HG02642 (cell line): ENCODE measurements at regions not wholly inside any gene's neighbourhood (a gene's known extent, or its start where the extent isn't known, plus 50 kb on each side); places are given as distances from the start of the nearest gene placed in this dataset.

Source experiments
- ATAC-seq: cut with Tn5 transposase; IDR thresholded peaks from one replicate; pipeline ENCODE4 v1.9.1; 2021; ENCODE audit warnings: mild to moderate bottlenecking; ENCODE audit not compliant: unreplicated experiment, poor library complexity

DNA sequence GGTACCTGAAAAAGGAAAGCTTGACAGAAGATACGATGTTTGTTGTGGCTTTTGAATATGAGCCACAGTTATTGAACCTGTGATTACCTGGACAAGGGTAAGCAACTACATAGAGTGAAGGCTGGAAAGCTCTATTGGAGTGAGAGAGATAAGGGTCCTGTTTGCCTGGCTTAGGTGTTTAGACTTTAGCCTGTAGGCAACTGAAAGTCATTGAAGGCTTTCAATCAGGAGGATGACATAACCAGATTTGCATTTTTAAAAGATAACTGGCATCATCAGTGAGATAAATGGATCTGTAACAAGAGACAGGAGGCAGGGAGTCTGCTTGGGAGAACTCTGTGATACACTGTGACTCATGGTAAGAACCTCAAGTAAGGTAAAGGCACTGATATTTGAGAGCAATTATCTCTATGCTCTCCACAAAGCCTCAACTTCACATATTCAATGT, 128.9 kb upstream of the SOX5 start:
- ATAC-seq = no peak

GRCh38 chr12:24077161-24077560, 127.7 kb upstream of the SOX5 start:
- ATAC-seq = no peak

DNA sequence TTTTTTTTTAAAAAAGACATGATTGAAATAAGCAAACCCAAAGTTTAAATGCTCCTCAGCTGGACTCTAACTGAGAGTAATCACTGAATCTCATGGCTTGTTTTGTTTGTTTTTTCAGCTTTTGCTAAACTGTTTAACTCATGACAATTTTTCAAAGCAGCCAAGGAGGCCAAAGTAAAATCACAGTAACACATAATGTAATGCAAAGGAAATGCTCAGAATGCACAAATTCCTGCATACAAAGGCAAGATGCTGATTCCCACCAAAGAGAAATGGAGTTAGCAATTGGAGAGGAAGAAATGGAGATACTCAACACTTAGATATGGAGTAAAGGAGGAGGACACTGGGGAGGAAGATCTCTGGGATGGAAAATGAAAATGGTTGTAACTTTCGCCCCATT, 126.2 kb upstream of the SOX5 start:
- no peak for ATAC-seq

DNA sequence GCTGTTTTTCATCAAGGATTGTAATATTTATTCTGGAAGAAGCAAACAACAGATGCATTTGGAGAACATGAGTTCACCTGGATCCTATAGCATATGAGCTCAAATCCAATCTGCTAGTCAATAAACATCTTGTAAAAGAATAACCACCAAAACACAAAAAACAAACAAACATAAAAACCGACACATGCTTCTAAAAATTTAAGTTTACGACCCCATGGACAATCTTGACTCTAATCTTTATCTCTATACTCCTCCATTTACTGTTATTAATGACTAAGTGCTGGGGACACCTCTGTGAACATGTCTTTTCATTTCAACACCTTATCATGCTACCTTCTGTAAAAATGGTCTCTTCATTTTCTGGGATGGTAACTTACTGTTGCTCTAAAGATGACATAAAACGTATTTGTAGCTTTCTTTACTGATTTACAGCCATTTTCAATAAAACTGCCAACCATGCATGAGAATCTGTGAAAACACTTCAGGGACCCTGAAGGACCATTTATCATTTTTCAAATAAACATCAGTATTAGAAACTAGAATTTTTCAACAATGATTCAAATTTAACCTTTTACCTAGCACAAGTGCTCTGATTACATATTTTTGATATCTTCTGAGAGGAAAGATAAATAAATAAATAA, 123.8 kb upstream of the SOX5 start:
- ATAC-seq = no peak

DNA sequence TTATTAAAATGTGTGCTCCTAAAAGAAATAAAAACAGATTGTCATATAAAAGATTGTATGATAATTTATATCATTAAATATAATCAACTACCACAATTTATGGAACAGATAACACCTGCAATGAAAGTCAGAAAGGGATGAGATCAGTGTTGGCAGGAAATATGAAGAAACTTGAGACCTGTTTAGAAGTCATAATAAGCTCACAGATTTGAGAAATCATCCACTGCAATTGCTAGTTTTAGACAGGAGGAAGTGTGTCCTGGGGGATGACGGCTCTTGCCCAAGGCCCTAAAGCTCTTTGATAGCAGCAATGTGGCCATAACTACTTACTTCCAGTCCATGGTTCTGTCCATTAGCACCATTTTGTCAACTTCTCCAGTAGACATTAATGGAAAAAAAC, 122.8 kb upstream of the SOX5 start:
- no peak for ATAC-seq

DNA sequence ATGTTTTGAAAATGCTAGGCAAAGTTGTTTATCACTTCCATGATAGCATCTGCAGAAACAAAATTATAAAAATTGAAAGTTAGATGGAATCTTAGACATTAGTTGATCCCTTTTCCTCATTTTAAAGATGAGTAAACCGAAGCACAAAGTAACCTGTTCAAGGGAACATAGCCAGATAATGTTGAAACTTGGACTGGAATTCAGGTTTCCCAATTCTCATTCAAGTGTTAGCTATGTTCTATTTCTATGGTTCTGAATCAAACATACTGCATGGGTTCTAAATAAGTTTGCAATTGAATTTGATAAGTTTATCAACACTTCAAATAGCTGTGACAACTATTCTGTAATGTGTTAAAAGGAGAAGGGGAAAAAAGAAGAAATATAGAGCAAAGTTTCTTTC, 122.4 kb upstream of the SOX5 start:
- no peak for ATAC-seq

- no peak for ATAC-seq
Measured at GRCh38 chr12:24069532-24070395, 120.3 kb upstream of the SOX5 start.

DNA sequence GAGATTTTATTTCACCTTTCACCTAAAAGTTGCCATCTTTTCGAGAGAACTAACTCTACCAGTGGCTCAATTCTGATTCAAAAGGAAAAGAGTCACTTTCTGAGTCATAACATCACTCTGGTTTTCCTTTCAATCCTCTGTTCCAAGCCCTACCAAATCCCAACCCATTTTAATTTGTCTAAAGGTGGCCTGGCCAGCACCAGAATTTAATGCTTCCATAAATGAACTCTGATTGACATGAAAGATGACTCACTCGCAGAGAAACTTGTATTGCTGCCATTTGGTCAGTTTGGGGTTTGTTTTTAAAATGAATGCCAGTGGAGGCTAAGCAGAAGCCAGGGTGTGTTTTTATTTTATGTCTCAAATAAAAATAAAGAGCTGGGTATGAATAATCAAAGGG, 117.4 kb upstream of the SOX5 start:
- no peak for ATAC-seq

DNA sequence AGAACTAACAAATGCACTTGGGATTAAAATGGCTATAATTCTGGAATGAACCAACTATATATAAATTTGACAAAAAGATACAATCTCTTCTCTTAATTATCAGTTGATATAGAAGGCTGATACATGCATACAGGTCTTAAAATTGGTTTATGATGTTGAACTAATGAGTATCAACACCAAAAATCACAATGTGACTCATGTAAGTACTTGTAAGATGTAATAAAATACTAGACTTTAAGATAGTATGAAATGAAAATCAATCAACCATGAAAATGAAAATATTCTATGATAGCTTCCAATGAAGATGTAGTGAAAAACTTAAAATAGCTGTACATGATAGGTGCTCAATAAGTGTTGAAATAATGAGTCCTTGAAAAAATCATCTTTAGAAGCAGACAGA, 116.6 kb upstream of the SOX5 start:
- ATAC-seq = no peak

- ATAC-seq = no peak
Measured at GRCh38 chr12:24062642-24063245, 113.3 kb upstream of the SOX5 start.

- no peak for ATAC-seq
Measured at GRCh38 chr12:24060089-24060488, 110.6 kb upstream of the SOX5 start.

DNA sequence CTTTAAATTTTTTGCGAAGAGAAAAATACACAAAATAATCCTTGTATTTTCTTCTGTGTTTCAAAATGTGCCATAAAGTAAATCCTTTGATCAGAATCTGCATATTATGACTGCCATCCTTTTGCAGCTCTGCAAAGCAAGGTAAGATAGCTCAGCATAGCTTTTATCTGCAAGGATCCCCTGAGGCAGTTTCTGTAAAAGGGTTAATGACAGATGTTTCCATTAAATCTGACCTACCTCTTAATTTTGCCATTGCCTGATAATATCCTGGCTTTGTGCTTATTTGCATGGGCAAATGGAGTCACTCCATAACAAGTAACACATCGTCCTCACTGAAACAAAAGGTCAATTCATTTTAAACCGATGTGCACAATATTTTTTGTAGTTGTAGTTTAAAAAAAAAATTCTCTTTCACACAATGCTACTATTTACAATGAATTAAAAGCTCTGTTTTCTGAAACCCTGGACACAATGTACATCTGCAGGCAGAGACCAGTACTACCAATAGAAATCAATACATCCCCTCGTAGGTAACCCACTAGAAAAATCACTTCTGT, 108.5 kb upstream of the SOX5 start:
- no peak for ATAC-seq

- no peak for ATAC-seq
Measured at GRCh38 chr12:24055747-24056146, 106.3 kb upstream of the SOX5 start.

DNA sequence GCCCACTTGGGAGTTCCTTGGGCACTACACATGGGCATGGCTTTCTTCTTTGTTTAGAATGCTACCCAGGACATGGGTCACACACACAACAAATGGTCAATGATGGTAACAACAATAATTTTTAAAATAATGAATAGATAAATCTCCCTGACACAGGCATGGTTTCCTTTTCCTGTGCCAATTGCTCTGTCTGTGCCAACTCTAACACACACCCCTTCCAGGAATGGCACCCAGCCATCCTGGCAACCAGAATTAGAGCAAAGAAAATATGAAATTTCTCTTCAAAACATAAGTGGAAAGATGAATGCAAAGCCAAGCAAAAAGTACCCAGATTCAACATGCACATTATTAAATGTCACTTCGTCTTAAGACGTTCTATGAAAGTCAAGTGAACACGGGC, 104.9 kb upstream of the SOX5 start:
- no peak for ATAC-seq

DNA sequence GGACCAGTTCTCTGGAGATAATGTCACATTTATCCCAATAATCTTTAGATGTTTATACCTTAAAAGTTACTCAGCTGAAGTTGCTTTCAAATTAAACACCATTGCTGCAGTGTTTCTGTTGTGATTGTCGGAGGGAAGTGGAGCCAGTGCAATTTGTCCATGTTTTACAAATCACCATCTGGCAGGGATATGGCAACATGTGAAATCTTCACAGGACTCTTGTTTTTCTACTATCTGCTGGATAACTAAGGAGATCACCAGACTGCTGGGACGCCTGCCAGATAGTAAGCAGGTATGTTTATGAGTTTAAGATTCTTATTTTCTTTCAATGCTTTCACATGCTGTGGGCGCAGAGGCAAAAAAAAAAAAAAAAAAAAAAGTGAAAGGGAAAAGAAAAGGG, 100.3 kb upstream of the SOX5 start:
- no peak for ATAC-seq

DNA sequence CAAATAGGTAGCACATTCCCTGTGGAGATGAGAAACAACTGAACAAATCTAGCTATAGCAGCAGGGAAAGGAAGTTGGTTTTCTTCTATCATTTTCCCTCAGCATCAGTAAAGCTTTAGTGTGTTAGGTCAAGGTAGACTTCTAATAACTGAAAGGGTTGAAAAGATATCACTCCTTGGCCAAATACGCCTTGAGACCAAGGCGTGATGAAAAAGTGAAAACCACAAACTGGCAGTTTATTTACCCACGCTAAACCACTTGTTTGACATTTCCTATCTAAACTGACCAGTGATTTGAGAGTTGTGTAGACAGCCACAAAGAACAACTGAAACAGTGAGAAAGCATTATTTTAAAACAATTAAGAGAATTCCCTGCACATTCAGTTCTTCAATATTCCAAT, 99.6 kb upstream of the SOX5 start:
- no peak for ATAC-seq

GRCh38 chr12:24048446-24048845, 99.0 kb upstream of the SOX5 start:
- ATAC-seq = no peak

DNA sequence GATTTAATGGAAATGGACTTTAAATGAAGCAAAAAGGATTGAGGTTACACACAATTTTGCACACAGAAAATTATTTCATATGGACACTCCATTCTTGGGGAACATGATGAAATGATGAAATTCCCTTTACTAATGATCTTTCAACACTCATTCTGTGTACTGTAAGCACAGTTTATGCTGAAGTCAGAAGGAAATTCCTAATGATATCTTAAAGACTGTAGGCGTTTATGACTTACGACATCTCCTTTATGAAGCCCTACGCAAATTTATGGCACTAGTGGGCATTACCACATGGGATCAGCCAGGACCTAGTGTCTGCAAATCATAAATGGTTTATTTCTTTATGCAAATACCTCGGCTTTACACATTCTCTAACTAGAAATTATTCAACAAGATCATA, 97.9 kb upstream of the SOX5 start:
- ATAC-seq = no peak

- ATAC-seq = no peak
Measured at GRCh38 chr12:24045816-24046257, 96.4 kb upstream of the SOX5 start.

GRCh38 chr12:24044941-24045703, 95.7 kb upstream of the SOX5 start:
- ATAC-seq = no peak
